ENCODE measurements at regions not wholly inside any gene's neighbourhood (a gene's known extent, or its start where the extent isn't known, plus 50 kb on each side); places are given as distances from the start of the nearest gene placed in this dataset.

GRCh38 chr10:52668024-52668423, 104.6 kb downstream of the MBL2 start:
- Histone ChIP-seq H3K27ac (ENCODE audit: low read depth in 1 of 2, low read length in 2 of 2) (no peak overlapping the region), H3K4me3 (ENCODE audit: low read length) (no peak overlapping the region), H3K36me3 (ENCODE audit: insufficient read depth, low read length) (no peaks in the 10 kb centered on the region), H3K9me3 (ENCODE audit: control insufficient read depth in 1 of 2, insufficient read depth in 1 of 2, low read length in 2 of 2) (peaks cover 0 to 8% of the 10 kb centered on the region in 2 experiments), H3K4me1 (ENCODE audit: insufficient read depth, low read length) (no peaks in the 10 kb centered on the region), H3K27me3 (ENCODE audit: control insufficient read depth in 1 of 2, insufficient read depth in 2 of 2, low read length in 2 of 2) (no peaks in the 10 kb centered on the region)
- ATAC-seq (ENCODE audit: poor library complexity) (no peak), DNase-seq (no peak)
- CTCF ChIA-PET, result no interaction called here
- Mint-ChIP-seq H3K27ac (no peak overlapping the region), H3K27me3 (no peaks in the 10 kb centered on the region), H3K36me3 (ENCODE audit: low read depth) (no peaks in the 10 kb centered on the region), H3K4me3 (no peak overlapping the region), H3K4me1 (ENCODE audit: low read depth) (no peaks in the 10 kb centered on the region), H3K9me3 (peaks cover 14% of the 10 kb centered on the region)
- POLR2A ChIA-PET, result no interaction called here
- TF ChIP-seq, protein P1, sequence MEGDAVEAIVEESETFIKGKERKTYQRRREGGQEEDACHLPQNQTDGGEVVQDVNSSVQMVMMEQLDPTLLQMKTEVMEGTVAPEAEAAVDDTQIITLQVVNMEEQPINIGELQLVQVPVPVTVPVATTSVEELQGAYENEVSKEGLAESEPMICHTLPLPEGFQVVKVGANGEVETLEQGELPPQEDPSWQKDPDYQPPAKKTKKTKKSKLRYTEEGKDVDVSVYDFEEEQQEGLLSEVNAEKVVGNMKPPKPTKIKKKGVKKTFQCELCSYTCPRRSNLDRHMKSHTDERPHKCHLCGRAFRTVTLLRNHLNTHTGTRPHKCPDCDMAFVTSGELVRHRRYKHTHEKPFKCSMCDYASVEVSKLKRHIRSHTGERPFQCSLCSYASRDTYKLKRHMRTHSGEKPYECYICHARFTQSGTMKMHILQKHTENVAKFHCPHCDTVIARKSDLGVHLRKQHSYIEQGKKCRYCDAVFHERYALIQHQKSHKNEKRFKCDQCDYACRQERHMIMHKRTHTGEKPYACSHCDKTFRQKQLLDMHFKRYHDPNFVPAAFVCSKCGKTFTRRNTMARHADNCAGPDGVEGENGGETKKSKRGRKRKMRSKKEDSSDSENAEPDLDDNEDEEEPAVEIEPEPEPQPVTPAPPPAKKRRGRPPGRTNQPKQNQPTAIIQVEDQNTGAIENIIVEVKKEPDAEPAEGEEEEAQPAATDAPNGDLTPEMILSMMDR (IDR thresholded peaks at IDR 0.05), result no peak
- intact Hi-C loops (cut with DNase I, micrococcal nuclease), result no loop called here

- no peak overlapping the region for H3K27ac Mint-ChIP-seq
- ATAC-seq (ENCODE audit: poor library complexity), result no peak
- intact Hi-C loops (cut with DNase I, micrococcal nuclease), result no loop called here
These were observed 99.7 kb downstream of the MBL2 start for GRCh38 chr10:52672880-52673279.

DNA sequence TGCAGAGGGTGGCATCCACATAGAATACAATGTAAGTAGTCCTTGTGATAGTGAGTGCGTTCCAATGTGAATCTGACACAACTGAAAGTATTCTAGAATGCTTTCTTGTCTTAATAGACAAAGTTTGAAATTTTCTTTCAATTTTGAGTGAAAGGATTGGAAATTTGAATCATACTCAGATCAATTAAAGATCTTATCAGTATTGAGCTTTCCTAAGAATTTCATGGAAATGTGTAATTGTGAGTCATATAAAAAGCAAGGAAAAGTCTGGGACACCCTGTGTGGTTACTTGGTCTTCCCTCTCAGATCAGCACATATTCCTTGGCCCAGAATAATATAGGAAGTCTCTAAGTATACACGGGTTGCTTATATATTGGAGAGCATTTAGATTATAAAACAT, 99.1 kb downstream of the MBL2 start:
- Mint-ChIP-seq H3K36me3 (ENCODE audit: low read depth) (no peaks in the 10 kb centered on the region), H3K4me1 (ENCODE audit: low read depth) (no peaks in the 10 kb centered on the region), H3K27me3 (no peaks in the 10 kb centered on the region), H3K9me3 (peaks cover 7% of the 10 kb centered on the region), H3K27ac (no peak overlapping the region), H3K4me3 (no peak overlapping the region)
- ChIA-PET CTCF (no interaction called here), POLR2A (no interaction called here)
- TF ChIP-seq, protein P1 (IDR thresholded peaks at IDR 0.05), result no peak
- DNase-seq (no peak), ATAC-seq (ENCODE audit: poor library complexity) (no peak)
- Histone ChIP-seq H3K27ac (ENCODE audit: low read depth in 1 of 2, low read length in 2 of 2) (no peak overlapping the region), H3K36me3 (ENCODE audit: insufficient read depth, low read length) (no peaks in the 10 kb centered on the region), H3K27me3 (ENCODE audit: control insufficient read depth in 1 of 2, insufficient read depth in 2 of 2, low read length in 2 of 2) (no peaks in the 10 kb centered on the region), H3K4me3 (ENCODE audit: low read length) (no peak overlapping the region), H3K9me3 (ENCODE audit: control insufficient read depth in 1 of 2, insufficient read depth in 1 of 2, low read length in 2 of 2) (peaks cover 0 to 8% of the 10 kb centered on the region in 2 experiments), H3K4me1 (ENCODE audit: insufficient read depth, low read length) (no peaks in the 10 kb centered on the region)
- intact Hi-C loops (cut with DNase I, micrococcal nuclease), result no loop called here

More at GRCh38 chr10:52672880-52673279, 99.7 kb downstream of the MBL2 start:
- H3K9me3 ChIP-seq (ENCODE audit: control insufficient read depth in 1 of 2, insufficient read depth in 1 of 2, low read length in 2 of 2), result peaks cover 0 to 8% of the 10 kb centered on the region in 2 experiments
- TF ChIP-seq, protein P1 (IDR thresholded peaks at IDR 0.05), result no peak
- H3K36me3 ChIP-seq (ENCODE audit: insufficient read depth, low read length), result no peaks in the 10 kb centered on the region
- POLR2A ChIA-PET, result no interaction called here
- H3K4me1 ChIP-seq (ENCODE audit: insufficient read depth, low read length), result no peaks in the 10 kb centered on the region
- H3K27me3 ChIP-seq (ENCODE audit: control insufficient read depth in 1 of 2, insufficient read depth in 2 of 2, low read length in 2 of 2), result no peaks in the 10 kb centered on the region
- H3K4me3 ChIP-seq (ENCODE audit: low read length), result no peak overlapping the region
- CTCF ChIA-PET, result no interaction called here
- Mint-ChIP-seq H3K27me3 (no peaks in the 10 kb centered on the region), H3K36me3 (ENCODE audit: low read depth) (no peaks in the 10 kb centered on the region), H3K9me3 (peaks cover 7% of the 10 kb centered on the region), H3K4me3 (no peak overlapping the region), H3K4me1 (ENCODE audit: low read depth) (no peaks in the 10 kb centered on the region)
- H3K27ac ChIP-seq (ENCODE audit: low read depth in 1 of 2, low read length in 2 of 2), result no peak overlapping the region
- DNase-seq, result no peak
